HCT116 (cell line): ENCODE measurements at regions not wholly inside any gene's neighbourhood (a gene's known extent, or its start where the extent isn't known, plus 50 kb on each side); places are given as distances from the start of the nearest gene placed in this dataset.

Experiments used
- ATAC-seq: fragments of 200-7000 bp; cut with Tn5 transposase; 2 replicates; pipeline ENCODE4 v1.9.1; 2020; ENCODE audit warnings: mild to moderate bottlenecking, moderate library complexity
- BruUV-seq: library from RNA; stranded (reverse); fragments of 400-500 nt; replicated peaks from 2 replicates; lab custom pipeline; 2021; lab: Mats Ljungman, UMichigan
- CTCF ChIA-PET: fragments of 300-600 bp; sonication (Branson Sonifier 250); formaldehyde crosslinking; loops from one replicate; lab custom pipeline; 2021; ENCODE audit warnings: antibody characterized with exemption; lab: Charles Lee
- POLR2A ChIA-PET: fragments of 300-600, 350-600 bp; sonication (Branson Sonifier 250); formaldehyde crosslinking; loops from one replicate; lab custom pipeline; 2021; ENCODE audit warnings: antibody characterized with exemption; lab: Charles Lee
- RAD21 ChIA-PET, 2 experiments: fragments of 300-600 bp; sonication (Branson Sonifier 250); formaldehyde crosslinking; loops; one replicate each; lab custom pipeline; 2023; ENCODE audit warnings: low total read pairs in 2 of 2; ENCODE audit not compliant: uncharacterized antibody in 2 of 2, unreplicated experiment in 2 of 2, low non-redundant PET in 1 of 2; lab: Charles Lee
- DNase-seq: peaks from one replicate; pipeline ENCODE4 v3.0.0-alpha.2; 2010; ENCODE audit warnings: low read depth, low spot score
- H2AFZ ChIP-seq: fragments of 200-600 bp; shearing (Covaris generic), sonication (generic); 2 replicates; pipeline ENCODE4 v1.6.1; 2017; ENCODE audit warnings: low read depth, mixed run types, mixed read lengths, antibody characterized with exemption, low read length; ENCODE audit not compliant: poor library complexity, severe bottlenecking
- H3K27ac ChIP-seq: 2 replicates; pipeline ENCODE4 v1.5.1; 2012; ENCODE audit warnings: low read depth, low read length
- H3K27me3 ChIP-seq: fragments of 200-600 bp; sonication (generic); 2 replicates; pipeline ENCODE4 v1.6.1; 2016; ENCODE audit warnings: mixed run types, low read length, mixed read lengths; ENCODE audit not compliant: insufficient read depth
- H3K36me3 ChIP-seq, 2 experiments: fragments of 200-500 bp in 1 of 2; fragments of 200-600 bp in 1 of 2; sonication (Bioruptor generic) in 1 of 2; sonication (generic) in 1 of 2; 2 replicates each; pipeline versions ENCODE4 v1.5.1 to v1.6.1; 2014 to 2016; ENCODE audit warnings: low read length in 2 of 2, inconsistent platforms in 1 of 2, mixed read lengths in 1 of 2, mixed run types in 1 of 2; ENCODE audit not compliant: insufficient read depth in 2 of 2, control insufficient read depth in 1 of 2
- H3K4me1 ChIP-seq, 2 experiments: fragments of 200-600 bp in 1 of 2; sonication (generic) in 1 of 2; 2 replicates each; pipeline versions ENCODE4 v1.5.1 to v1.6.1; 2012 to 2017; ENCODE audit warnings: low read length in 2 of 2, inconsistent platforms in 1 of 2, mild to moderate bottlenecking in 1 of 2, mixed read lengths in 1 of 2, mixed run types in 1 of 2, moderate library complexity in 1 of 2; ENCODE audit not compliant: insufficient read depth in 2 of 2, control insufficient read depth in 1 of 2
- H3K4me2 ChIP-seq: fragments of 200-600 bp; sonication (generic); 2 replicates; pipeline ENCODE4 v1.6.1; 2017; ENCODE audit warnings: mixed run types, low read length, mixed read lengths
- H3K4me3 ChIP-seq, 2 experiments: fragments of 200-600 bp in 1 of 2; sonication (generic) in 1 of 2; replicated peaks in 1 of 2; 2 replicates each; pipeline ENCODE4 v1.5.1; 2011 to 2016; ENCODE audit warnings: low read length in 2 of 2, control low read depth in 1 of 2, low read depth in 1 of 2, mild to moderate bottlenecking in 1 of 2, mixed read lengths in 1 of 2, mixed run types in 1 of 2
- H3K79me2 ChIP-seq: fragments of 200-600 bp; sonication (generic); 2 replicates; pipeline ENCODE4 v1.6.1; 2017; ENCODE audit warnings: mild to moderate bottlenecking, mixed run types, low read length, moderate library complexity, mixed read lengths; ENCODE audit not compliant: insufficient read depth
- H3K9ac ChIP-seq: fragments of 200-600 bp; sonication (generic); 2 replicates; pipeline ENCODE4 v1.6.1; 2016; ENCODE audit warnings: low read length, mixed read lengths
- H3K9me2 ChIP-seq: fragments of 200-600 bp; sonication (generic), shearing (Covaris generic); 2 replicates; pipeline ENCODE4 v1.6.1; 2017; ENCODE audit warnings: mixed run types, mild to moderate bottlenecking, moderate library complexity; ENCODE audit not compliant: insufficient read depth
- H3K9me3 ChIP-seq, 2 experiments: fragments of 200-500 bp in 1 of 2; fragments of 200-600 bp in 1 of 2; sonication (Bioruptor generic) in 1 of 2; sonication (generic) in 1 of 2; 2 replicates each; pipeline ENCODE4 v1.6.1; 2014 to 2017; ENCODE audit warnings: low read length in 2 of 2, mixed read lengths in 2 of 2, inconsistent platforms in 1 of 2, low read depth in 1 of 2, mild to moderate bottlenecking in 1 of 2, mixed run types in 1 of 2, moderate library complexity in 1 of 2; ENCODE audit not compliant: control insufficient read depth in 1 of 2, insufficient read depth in 1 of 2
- H4K20me1 ChIP-seq: fragments of 200-600 bp; sonication (generic), shearing (Covaris generic); 2 replicates; pipeline ENCODE4 v1.6.1; 2017; ENCODE audit warnings: mixed run types, mild to moderate bottlenecking, moderate library complexity; ENCODE audit not compliant: insufficient read depth
- intact Hi-C: fragments of 100-400 bp; cut with micrococcal nuclease; formaldehyde crosslinking; loops from 2 replicates; pipeline ENCODE4 v1.10.0; 2022
- TF ChIP-seq, protein P1 (sequence below): IDR thresholded peaks from 2 replicates; pipeline ENCODE4 v1.6.1; 2011; ENCODE audit warnings: mild to moderate bottlenecking, low read length, moderate library complexity; ENCODE audit not compliant: insufficient replicate concordance; ENCODE audit errors: extremely low read depth
- TF ChIP-seq, protein P2 (sequence below), 3 experiments: fragments of 200-600 bp in 1 of 3; sonication (generic) in 1 of 3; IDR thresholded peaks in 2 of 3; conservative IDR thresholded peaks in 1 of 3; 2 replicates each; pipeline ENCODE4 v1.5.1; 2012 to 2017; ENCODE audit warnings: low read depth in 2 of 3, low read length in 2 of 3, antibody characterized with exemption in 1 of 3, borderline replicate concordance in 1 of 3, control low read depth in 1 of 3, mild to moderate bottlenecking in 1 of 3, mixed read lengths in 1 of 3, mixed run types in 1 of 3, moderate library complexity in 1 of 3; ENCODE audit not compliant: insufficient read depth in 1 of 3

DNA sequence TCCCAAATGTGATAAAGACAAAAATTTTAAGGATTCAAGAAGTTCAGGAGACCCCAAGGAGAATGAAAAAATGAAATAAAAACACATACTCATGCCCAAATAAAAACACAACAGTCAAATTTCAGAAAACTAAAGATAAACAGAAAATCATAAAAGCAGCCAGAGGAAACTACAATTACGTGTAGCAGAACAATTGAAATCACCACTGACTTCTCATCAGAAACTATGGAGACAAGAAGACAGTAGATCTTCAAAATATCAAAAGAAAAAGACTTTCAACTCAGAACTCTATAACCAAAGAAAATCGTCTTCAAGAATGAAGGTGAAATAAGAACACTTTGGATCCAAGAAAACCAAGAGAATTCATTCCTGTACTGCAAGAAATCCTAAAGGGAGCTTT lies 54.9 kb downstream of the DIO3 start:
- CTCF ChIA-PET = no interaction called here
- no peak overlapping the region for H3K9ac ChIP-seq
- ATAC-seq = no peak

More for the DNA sequence above, 54.9 kb downstream of the DIO3 start:
- Histone ChIP-seq H3K79me2 (no peaks in the 10 kb centered on the region), H4K20me1 (no peaks in the 10 kb centered on the region), H3K36me3 (no peaks in the 10 kb centered on the region), H3K4me1 (no peaks in the 10 kb centered on the region), H3K9me2 (no peaks in the 10 kb centered on the region), H3K27me3 (peaks cover 24% of the 10 kb centered on the region), H3K4me2 (no peak overlapping the region), H2AFZ (no peak overlapping the region), H3K9me3 (no peaks in the 10 kb centered on the region), H3K4me3 (no peak overlapping the region), H3K27ac (no peak overlapping the region)
- BruUV-seq = no TSS peak
- ChIA-PET POLR2A (no interaction called here), RAD21 (no interaction called here)
- intact Hi-C loops = no loop called here
- TF ChIP-seq, protein P1, sequence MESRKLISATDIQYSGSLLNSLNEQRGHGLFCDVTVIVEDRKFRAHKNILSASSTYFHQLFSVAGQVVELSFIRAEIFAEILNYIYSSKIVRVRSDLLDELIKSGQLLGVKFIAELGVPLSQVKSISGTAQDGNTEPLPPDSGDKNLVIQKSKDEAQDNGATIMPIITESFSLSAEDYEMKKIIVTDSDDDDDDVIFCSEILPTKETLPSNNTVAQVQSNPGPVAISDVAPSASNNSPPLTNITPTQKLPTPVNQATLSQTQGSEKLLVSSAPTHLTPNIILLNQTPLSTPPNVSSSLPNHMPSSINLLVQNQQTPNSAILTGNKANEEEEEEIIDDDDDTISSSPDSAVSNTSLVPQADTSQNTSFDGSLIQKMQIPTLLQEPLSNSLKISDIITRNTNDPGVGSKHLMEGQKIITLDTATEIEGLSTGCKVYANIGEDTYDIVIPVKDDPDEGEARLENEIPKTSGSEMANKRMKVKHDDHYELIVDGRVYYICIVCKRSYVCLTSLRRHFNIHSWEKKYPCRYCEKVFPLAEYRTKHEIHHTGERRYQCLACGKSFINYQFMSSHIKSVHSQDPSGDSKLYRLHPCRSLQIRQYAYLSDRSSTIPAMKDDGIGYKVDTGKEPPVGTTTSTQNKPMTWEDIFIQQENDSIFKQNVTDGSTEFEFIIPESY = no peak
- TF ChIP-seq, protein P2, sequence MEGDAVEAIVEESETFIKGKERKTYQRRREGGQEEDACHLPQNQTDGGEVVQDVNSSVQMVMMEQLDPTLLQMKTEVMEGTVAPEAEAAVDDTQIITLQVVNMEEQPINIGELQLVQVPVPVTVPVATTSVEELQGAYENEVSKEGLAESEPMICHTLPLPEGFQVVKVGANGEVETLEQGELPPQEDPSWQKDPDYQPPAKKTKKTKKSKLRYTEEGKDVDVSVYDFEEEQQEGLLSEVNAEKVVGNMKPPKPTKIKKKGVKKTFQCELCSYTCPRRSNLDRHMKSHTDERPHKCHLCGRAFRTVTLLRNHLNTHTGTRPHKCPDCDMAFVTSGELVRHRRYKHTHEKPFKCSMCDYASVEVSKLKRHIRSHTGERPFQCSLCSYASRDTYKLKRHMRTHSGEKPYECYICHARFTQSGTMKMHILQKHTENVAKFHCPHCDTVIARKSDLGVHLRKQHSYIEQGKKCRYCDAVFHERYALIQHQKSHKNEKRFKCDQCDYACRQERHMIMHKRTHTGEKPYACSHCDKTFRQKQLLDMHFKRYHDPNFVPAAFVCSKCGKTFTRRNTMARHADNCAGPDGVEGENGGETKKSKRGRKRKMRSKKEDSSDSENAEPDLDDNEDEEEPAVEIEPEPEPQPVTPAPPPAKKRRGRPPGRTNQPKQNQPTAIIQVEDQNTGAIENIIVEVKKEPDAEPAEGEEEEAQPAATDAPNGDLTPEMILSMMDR (IDR thresholded peaks at IDR 0.05 in 2 of 3, conservative IDR thresholded peaks at IDR 0.05 in 1 of 3; ENCODE audit: borderline replicate concordance in 1 of 3, insufficient read depth in 1 of 3, low read depth in 2 of 3, low read length in 2 of 3) = no peak
- DNase-seq = no peak
